ENCODE measurements at regions not wholly inside any gene's neighbourhood (a gene's known extent, or its start where the extent isn't known, plus 50 kb on each side); places are given as distances from the start of the nearest gene placed in this dataset.
A peak's percentile ranks its signal among the peaks of the same experiment; 100 is the strongest.
"Not testable (repeated sequence)": the region's sequence is repeated elsewhere in the genome, so short reads cannot be mapped to it uniquely, and the experiment has no call there.

- TF ChIP-seq EZH2 (IDR thresholded peaks at IDR 0.05) (no peak), EZH2phosphoT487 (IDR thresholded peaks at IDR 0.05) (no peak), CTCF (IDR thresholded peaks at IDR 0.05) (no peak)
- Histone ChIP-seq H4K20me1 (ENCODE audit: low read depth) (no peaks in the 10 kb centered on the region), H3K9ac (no peak overlapping the region), H3K9me3 (ENCODE audit: low read depth) (no peaks in the 10 kb centered on the region), H2AFZ (replicated peaks) (peak overlapping the region; percentile 35), H3K4me2 (no peak overlapping the region), H3K79me2 (ENCODE audit: low read depth) (no peaks in the 10 kb centered on the region), H3K4me3 (no peak overlapping the region), H3K4me1 (no peaks in the 10 kb centered on the region), H3F3A (ENCODE audit: low read depth) (no peaks in the 10 kb centered on the region), H3K27me3 (no peaks in the 10 kb centered on the region), H3K36me3 (no peaks in the 10 kb centered on the region), H3K27ac (no peak overlapping the region)
- Mint-ChIP-seq H3K4me1 (peaks cover 5% of the 10 kb centered on the region), H3K27ac (no peak overlapping the region), H3K27me3 (ENCODE audit: insufficient read depth, low read depth) (peaks cover 7% of the 10 kb centered on the region), H3K4me3 (no peak overlapping the region), H3K9me3 (peaks cover 6% of the 10 kb centered on the region), H3K36me3 (no peaks in the 10 kb centered on the region)
- DNase-seq (ENCODE audit: low spot score): no peak
Observed at GRCh38 chr11:79503028-79503427, 62.2 kb upstream of the TENM4 start.

- peaks cover 14% of the 10 kb centered on the region for H3K9me3 Mint-ChIP-seq
- Histone ChIP-seq H3K4me1 (no peaks in the 10 kb centered on the region), H3K36me3 (no peaks in the 10 kb centered on the region), H2AFZ (replicated peaks) (no peak overlapping the region), H3K79me2 (ENCODE audit: low read depth) (no peaks in the 10 kb centered on the region), H3F3A (ENCODE audit: low read depth) (no peaks in the 10 kb centered on the region), H3K9ac (no peak overlapping the region), H3K27ac (no peak overlapping the region), H3K27me3 (no peaks in the 10 kb centered on the region), H3K9me3 (ENCODE audit: low read depth) (no peaks in the 10 kb centered on the region), H3K4me2 (no peak overlapping the region), H3K4me3 (no peak overlapping the region), H4K20me1 (ENCODE audit: low read depth) (no peaks in the 10 kb centered on the region)
- H3K4me3 Mint-ChIP-seq: no peak overlapping the region
- TF ChIP-seq CTCF (IDR thresholded peaks at IDR 0.05) (no peak), EZH2 (IDR thresholded peaks at IDR 0.05) (no peak), EZH2phosphoT487 (IDR thresholded peaks at IDR 0.05) (no peak)
- H3K36me3 Mint-ChIP-seq: no peaks in the 10 kb centered on the region
- DNase-seq (ENCODE audit: low spot score): no peak
- peaks cover 7% of the 10 kb centered on the region for H3K27me3 Mint-ChIP-seq (ENCODE audit: insufficient read depth, low read depth)
- H3K4me1 Mint-ChIP-seq: peaks cover 5% of the 10 kb centered on the region
- H3K27ac Mint-ChIP-seq: no peak overlapping the region
Observed at GRCh38 chr11:79501707-79502106, 60.9 kb upstream of the TENM4 start.

- not testable (repeated sequence) for H3K36me3 ChIP-seq; H3K27me3 ChIP-seq; H3K4me3 ChIP-seq; H3K27ac Mint-ChIP-seq; H3K27me3 Mint-ChIP-seq (ENCODE audit: insufficient read depth, low read depth); H3K79me2 ChIP-seq (ENCODE audit: low read depth); H3K36me3 Mint-ChIP-seq; H3K4me1 Mint-ChIP-seq; H3K27ac ChIP-seq; H3K4me3 Mint-ChIP-seq; H3K9me3 ChIP-seq (ENCODE audit: low read depth); H2AFZ ChIP-seq (replicated peaks); H3K9ac ChIP-seq; H4K20me1 ChIP-seq (ENCODE audit: low read depth); H3F3A ChIP-seq (ENCODE audit: low read depth); H3K4me2 ChIP-seq; H3K4me1 ChIP-seq; DNase-seq (ENCODE audit: low spot score)
- peaks cover 15% of the 10 kb centered on the region for H3K9me3 Mint-ChIP-seq
Observed at GRCh38 chr11:79499929-79500328, 59.1 kb upstream of the TENM4 start.

- Histone ChIP-seq H3F3A (ENCODE audit: low read depth) (no peaks in the 10 kb centered on the region), H3K9ac (no peak overlapping the region), H3K27me3 (no peaks in the 10 kb centered on the region), H3K9me3 (ENCODE audit: low read depth) (no peaks in the 10 kb centered on the region), H3K4me2 (no peak overlapping the region), H2AFZ (replicated peaks) (no peak overlapping the region), H3K36me3 (no peaks in the 10 kb centered on the region), H3K27ac (no peak overlapping the region), H3K79me2 (ENCODE audit: low read depth) (no peaks in the 10 kb centered on the region), H4K20me1 (ENCODE audit: low read depth) (no peaks in the 10 kb centered on the region), H3K4me1 (no peaks in the 10 kb centered on the region), H3K4me3 (no peak overlapping the region)
- H3K27ac Mint-ChIP-seq: no peak overlapping the region
- TF ChIP-seq EZH2 (IDR thresholded peaks at IDR 0.05): no peak
- TF ChIP-seq CTCF (IDR thresholded peaks at IDR 0.05): no peak
- no peak for TF ChIP-seq EZH2phosphoT487 (IDR thresholded peaks at IDR 0.05)
- H3K4me3 Mint-ChIP-seq: no peak overlapping the region
- H3K36me3 Mint-ChIP-seq: no peaks in the 10 kb centered on the region
- no peak for DNase-seq (ENCODE audit: low spot score)
- H3K4me1 Mint-ChIP-seq: peaks cover 6% of the 10 kb centered on the region
- H3K27me3 Mint-ChIP-seq (ENCODE audit: insufficient read depth, low read depth): peaks cover 2% of the 10 kb centered on the region
- H3K9me3 Mint-ChIP-seq: peaks cover 15% of the 10 kb centered on the region
Observed at GRCh38 chr11:79498667-79499066, 57.8 kb upstream of the TENM4 start.

Measured in neural progenitor cell (in vitro differentiated cells).